HG03432 (cell line): ENCODE measurements at regions not wholly inside any gene's neighbourhood (a gene's known extent, or its start where the extent isn't known, plus 50 kb on each side); places are given as distances from the start of the nearest gene placed in this dataset.

ENCODE experiments used
- ATAC-seq: cut with Tn5 transposase; IDR thresholded peaks from one replicate; pipeline ENCODE4 v1.9.1; 2021; ENCODE audit warnings: mild to moderate bottlenecking, moderate library complexity; ENCODE audit not compliant: unreplicated experiment

DNA sequence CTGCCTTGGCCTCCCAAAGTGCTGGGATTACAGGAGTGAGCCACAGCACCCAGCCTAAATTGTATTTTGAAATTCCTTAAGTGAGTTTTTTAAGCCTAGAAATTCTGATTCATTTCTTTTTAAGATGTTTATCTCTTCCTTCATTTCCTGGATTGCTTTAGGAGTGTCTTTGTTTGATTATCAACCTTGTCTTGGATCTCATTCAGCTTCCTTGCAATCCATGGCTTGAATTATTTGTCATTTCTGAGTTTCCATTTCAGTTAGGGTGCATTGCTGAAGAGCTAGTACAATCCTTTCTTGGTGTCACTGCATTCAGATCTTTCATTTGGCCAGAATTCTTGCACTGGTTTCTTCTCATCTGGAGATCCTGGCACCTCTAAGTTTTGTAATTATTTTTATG is 606.4 kb upstream of the ZNF804A start:
- no peak for ATAC-seq

DNA sequence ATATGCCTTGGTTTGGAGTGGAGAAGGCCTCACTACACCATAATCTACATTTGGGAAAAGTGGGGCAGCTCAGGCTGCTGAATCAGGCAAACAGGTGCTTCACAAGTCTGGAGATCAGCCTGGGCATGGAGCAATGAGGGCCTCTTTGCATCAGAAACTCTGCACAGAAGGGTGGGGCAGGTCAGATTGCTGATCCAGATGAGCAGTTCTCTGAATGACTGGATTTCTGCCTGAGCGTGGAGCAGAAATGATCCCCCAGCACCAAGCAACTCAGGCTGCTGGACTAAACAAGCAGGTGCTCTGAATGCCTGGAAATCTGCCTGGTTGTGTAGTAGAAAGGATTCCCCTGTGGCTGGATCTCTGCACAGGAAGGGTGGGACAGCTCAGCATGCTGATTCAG is 605.3 kb upstream of the ZNF804A start:
- peak; percentile 78 for ATAC-seq

DNA sequence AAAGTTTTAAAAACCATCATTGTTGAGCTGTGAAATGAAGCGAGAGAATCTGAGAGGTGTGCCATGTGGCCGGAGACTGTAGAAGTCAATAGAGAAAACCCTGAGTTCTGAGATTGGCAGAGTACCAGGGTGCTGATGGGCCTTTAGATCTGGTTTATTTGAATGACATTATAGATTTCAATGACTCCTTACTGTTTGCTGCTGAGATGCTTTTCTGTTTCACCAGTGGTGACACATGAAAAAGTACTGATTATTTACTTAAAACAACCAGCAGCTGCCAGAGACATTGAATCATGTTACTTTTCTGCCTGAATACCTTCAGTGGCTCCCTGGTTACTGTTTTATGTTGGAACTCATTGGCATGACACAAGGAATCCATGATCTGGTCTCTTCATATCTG is 602.7 kb upstream of the ZNF804A start:
- no peak for ATAC-seq

DNA sequence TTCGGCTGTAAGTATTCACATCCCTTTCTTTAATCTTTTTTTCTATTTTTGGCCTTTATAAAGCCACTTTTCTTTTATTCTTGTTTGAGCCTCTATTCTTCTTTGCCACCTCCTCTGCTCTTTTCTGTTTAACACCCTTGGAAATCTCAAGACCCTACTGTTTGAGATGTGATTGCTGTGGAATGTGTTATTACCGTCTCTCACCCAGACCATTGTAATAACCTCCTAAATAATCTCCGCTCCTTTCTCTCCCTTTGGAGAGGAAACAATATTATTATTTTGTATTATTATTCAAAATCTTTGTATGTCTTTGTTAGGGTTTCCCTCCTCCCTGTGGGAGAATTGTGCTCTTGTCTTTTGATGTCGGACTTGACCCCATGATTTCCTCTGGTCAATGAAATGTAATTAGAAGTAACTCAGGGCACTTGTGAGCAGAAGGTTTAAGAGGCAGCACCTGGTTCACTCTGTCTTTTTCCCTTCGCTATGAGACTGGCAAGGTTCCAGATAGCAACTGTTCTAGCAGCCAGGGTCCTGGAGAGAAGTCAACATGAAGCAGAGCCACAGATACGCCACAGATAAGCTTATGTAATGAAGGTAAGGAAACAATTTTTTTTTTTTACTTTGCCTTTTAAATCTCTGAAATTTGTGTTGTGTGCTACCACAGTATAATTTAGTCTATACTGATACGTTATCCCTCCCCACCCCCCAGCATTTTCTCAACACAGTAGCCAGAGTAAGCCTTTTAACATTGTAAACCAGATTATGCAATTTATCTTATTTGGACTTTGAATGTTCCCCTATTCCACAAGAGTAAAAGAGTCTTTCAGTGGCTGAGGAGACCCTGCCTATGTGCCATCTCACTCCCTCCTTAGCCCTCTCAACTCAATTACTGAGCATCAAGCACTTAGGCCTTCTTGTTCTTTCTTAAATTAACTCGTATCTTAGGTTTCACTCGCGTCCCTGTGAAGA is 601.2 kb upstream of the ZNF804A start:
- ATAC-seq: no peak

DNA sequence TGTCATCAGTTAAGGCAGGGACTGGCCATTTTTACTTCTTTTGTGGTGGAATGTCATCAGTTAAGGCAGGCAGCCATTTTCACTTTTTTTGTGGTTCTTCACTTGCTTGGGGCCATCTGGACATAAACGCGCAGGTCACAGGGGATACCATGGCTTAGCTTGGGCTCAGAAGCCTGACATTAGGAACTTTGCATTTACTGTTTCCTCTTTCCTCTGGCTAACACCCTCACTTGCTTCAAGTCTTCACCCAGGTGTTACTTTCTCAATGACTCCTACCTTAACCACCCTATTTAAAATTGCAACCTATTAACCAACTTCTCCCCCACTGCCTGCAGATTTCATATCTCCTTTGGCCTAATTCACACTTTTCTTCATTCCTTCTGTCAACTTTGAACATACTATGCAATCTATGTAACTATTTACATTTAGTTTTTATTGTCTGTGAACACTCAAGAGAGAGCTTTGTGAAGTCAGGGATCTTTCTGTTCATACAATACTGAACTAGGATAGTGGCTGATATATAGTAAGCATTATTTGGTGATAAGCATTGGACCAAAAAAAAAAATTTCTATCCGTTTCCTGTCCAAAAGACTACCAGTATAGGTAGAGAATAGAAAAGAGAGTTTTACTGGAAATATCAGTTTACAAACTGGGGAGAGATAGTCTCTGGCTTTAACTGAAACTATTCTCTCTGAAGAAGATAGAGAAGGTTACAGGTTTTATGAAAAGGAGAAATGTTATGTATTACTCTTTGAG is 600.1 kb upstream of the ZNF804A start:
- ATAC-seq: peak; percentile 89

DNA sequence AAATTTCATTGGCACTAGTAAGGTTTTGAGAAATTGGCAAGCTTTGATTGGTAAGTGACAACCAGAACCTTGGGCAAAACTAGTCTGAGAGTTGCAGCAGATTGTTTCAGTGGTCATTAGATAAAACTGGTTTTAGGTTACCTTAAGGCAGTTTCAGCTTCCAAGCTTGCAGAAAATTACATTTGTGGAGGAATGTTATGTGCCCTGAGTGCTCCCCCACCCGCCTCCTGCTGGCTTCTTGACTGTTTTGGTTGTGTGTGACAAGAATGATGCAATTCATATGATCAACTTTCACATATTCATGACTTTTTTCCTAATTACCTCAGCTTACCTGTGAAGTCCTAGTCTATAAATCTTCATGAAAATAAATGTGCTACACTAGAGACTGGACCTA is 599.5 kb upstream of the ZNF804A start:
- peak; percentile 18 for ATAC-seq

DNA sequence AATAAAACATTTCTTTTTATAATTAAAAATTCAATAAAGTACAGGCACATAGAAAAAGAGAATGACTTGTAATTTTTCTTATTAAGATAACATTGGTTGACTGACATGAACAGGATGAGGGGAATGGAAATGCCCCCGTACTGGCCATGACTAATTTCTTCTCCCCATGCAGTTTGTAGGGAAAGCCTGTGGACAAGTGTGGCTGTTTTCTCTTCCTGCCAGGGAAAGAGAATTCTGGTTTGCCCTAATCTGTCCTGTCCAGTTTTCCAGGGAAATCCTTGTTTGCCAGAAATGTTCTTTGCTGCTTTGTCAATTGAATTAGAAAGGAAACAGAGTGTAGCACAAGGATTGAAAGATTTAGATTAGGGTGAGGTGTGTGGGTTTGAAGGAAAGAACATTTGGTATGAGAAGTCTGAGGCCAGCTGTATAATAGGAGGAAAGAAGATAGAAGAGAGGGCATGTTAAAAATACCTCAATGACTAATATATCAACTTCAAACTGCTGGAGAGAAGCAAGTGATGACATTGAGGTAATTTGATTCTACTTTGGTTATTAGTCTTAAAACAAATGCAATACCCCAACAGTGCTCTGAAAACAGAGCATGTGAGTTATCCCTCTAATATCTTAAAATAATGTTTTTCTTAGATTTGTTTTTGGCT is 593.9 kb upstream of the ZNF804A start:
- ATAC-seq: peak; percentile 95

DNA sequence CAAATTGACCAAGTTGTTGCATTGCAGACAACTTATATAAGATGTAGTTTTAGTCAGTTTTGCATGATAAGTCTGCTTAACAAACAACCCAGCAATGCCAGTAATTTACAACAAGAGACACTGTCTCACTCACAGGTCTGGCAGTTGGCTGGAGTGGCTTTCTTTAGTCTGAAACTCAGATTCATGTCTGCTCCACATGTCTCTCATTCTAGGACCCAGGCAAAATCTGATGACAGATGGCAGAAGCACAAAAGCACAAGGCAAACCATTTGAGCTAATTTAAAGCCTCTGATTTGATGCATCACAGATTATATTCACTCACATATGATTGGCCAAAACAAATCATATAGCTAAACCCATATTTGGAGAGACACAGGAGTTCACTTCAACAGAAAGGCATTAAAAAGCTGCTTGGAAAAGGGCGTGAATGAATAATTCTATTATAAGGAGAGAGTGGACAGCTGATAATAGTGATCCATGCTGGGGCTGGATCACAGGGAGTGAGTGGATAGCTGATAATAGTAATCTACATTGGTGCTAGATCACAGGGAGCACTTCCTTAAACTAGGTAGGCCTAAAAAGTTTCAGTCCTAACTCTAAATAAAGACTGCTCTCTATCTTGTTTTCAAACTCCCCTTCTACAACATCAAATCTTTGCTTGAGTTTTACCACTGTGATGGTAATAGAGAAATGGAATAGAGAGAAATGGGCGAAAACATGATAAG is 593.2 kb upstream of the ZNF804A start:
- peak; percentile 64 for ATAC-seq

DNA sequence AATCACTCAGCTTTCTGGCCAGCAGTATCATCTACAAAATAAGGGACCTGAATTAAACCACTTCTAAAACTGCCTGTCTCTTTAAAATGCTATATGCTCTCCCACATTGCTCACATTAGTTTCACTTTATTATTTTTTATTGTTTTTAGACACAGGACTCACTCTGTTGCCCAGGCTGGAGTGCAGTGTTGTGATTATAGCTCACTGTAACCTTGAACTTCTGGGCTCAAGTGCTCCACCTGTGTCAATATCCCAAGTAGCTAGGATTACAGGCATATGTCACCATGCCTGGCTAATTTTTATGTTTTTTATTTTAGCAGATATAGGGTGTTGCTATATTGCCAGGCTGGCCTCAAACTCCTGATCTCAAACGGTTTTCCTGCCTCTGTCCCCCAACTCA is 591.3 kb upstream of the ZNF804A start:
- ATAC-seq: no peak

DNA sequence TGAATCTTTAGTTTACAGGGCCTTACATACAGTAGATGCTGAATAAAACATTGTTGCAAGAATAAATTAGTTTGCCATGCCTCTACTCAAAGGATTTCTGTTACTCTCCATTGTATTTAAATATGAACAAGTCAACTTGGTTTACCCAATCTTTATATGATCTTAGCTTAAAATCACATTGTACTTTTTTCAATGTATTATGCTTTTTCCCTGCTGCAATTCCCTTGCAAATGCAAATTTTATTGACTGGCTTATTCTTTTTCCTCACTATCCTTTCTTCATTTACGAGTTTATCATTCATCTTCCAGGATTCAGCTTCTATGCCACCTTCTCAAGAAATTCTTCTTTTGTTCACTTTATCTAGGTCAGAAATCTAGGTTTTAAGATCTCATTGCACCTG is 571.4 kb upstream of the ZNF804A start:
- ATAC-seq: no peak

DNA sequence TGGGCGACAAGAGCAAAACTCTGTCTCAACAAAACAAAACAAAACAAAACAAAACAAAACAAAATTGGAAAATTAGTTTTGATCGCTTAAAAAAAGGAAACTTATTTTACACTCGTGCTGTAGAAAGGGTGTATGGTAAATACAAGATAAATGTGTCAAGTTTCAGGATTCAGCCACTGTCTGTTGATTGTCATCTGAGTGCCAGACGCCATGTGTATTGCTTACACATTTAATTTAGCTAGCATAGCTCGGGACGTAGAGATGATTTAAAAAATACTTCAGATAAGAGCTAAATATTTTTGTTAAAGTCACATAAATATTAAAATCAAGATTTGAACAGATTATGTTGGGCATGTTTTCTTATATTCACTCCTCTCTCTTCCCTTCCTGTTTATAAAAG is 568.1 kb upstream of the ZNF804A start:
- ATAC-seq: no peak

DNA sequence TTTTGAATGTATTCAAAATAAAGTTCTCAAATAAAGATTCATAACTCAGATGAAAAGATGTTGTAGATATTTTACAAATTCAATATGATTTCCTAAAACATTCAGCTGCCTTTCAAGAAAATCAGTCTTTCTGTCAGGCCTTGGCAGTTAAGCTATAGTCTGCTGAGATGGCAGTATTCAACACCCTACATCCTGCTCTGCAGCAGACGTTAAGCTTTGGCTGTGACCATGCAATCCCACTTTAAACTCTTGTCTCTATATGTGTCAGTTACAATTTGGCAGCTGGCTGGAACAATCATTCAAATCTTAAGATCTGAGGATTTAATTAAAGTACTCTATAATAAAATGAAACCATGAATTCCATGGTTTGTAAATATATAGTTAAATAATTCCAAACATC is 567.3 kb upstream of the ZNF804A start:
- ATAC-seq: no peak

DNA sequence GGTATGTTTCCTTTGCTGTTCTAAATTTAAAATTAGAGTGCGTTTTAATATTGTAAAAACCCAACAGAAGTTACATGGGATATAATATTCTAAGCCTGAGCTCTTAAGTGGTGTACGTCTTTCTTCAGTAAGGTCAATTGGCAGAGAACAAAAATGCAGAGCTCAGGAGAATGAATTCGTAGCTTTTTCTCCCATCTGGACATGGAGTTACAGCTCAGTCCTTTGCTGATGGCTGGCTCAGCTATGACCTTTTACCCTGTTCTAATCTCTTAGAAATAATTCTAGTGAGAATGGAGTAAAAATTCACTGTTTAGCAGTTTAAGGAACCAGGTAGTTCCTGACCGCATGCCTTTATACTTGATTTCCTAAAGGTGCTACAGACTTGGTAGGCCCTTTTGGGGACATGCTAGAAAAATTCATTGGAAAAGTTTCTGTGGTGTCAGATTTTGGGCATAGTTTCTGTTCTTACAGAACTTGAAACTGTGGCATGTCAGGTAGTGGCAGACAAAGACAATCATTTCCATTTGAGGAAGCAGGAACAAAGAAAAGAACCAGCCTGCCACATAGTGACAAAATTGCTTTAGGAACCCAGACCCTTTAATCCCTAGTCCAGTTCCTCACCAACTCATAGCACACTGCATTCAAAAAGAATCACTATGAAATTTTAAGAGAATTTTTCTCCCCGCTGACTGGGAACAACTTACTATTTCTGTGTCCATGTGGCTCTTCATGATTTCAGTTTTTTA is 566.8 kb upstream of the ZNF804A start:
- peak; percentile 72 for ATAC-seq

DNA sequence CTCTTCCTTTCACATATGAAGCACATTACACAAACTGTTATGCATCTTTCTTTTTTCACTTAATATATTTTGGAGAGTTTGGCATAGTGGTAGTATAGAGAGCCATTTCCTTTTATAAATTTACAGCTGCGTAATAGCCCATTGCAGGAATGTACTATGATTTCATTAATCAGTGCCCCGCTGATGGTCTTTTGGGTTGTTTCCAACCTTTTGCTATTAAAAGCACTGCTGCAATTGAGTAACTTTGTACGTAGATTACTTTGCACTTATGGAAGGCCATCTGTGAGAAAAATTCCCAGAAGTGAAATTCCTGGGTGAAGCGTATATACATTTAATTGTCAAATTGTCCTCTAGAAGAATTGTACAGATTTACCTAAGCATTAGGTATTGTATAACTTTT is 565.3 kb upstream of the ZNF804A start:
- ATAC-seq: no peak

DNA sequence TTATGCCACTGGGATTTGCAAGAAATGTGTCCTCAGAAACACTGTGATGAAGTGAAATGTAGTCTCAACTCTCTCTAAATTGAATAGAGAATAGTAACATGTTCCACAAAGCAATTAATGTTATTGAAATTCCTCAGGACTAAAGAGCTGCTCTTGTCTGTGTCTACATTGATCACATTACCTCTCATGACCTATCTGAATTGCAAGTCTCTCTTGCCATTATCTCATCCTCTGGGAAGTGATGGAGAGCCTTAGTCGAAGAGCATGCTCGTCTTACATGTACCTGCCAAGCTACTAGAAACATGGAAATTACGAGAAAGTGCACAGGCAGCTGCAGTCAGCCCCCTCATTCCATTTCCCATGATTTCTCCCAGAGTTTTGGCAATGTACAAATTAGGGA is 561.1 kb upstream of the ZNF804A start:
- ATAC-seq: no peak

DNA sequence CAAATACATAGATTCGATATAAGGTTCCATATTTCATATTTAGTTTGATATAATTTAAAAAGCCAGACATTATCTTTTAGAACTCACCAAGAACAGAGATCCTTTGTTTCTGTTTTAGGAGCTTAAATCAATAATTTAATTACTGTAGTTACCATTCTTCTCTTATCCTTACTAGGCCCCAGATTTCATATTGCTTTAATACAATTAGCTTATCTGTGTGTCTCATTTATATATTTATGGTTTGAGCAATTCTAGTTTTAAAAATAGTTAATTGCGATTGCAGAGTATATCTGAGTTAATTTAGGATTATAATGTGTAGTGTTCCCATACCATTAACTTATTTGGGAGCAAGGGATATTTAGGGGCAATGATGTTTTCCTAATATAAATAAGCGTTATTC is 558.8 kb upstream of the ZNF804A start:
- ATAC-seq: no peak

DNA sequence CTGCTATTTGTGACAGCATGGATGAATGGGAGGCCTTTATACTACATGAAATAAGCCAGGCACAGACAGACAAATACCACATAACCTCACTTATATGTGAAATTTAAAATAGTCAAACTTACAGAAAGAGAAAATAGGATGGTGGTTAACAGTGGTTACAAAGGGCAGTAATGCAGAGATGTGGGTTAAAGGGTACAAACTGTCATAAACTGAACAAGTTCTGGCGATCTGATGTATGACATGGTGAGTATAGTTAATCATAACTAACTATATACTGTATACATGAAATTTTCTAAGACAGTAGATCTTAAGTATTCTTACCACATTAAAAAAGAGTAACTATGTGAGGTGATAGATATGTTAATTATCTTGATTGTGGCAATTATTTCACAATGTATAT is 558.1 kb upstream of the ZNF804A start:
- no peak for ATAC-seq

DNA sequence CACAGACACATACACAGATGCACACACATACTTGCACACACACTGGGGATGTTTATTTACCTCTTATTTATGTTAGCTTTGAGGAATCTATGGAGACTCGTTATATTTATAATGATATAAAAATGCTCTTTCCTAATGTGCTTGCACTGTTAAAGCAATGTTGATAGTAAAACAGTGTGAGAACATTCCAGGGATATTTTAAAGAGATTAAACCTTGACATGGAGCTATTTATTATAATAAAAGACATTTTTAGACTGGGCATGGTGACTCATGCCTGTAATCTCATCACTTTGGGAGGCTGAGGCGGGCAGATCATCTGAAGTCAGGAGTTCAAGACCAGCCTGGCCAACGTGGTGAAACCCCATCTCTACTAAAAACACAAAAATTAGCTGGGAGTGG is 557.3 kb upstream of the ZNF804A start:
- no peak for ATAC-seq

DNA sequence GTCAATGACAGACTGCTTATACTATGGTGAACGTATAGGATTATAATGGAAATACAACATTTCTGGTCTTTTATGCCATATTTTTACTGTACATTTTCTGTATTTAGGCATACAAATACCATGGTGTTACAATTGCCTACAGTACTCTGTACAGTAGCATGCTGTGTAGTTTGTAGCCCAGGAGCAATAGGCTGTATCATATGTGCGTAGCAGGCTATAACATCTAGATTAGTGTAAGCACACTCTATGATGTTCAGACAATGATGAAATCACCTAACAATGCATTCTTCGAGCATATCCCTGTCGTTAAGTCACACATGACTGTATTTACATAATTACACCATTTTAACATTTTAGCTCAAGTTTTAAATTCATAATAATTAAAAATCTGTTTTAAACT is 556.6 kb upstream of the ZNF804A start:
- no peak for ATAC-seq

DNA sequence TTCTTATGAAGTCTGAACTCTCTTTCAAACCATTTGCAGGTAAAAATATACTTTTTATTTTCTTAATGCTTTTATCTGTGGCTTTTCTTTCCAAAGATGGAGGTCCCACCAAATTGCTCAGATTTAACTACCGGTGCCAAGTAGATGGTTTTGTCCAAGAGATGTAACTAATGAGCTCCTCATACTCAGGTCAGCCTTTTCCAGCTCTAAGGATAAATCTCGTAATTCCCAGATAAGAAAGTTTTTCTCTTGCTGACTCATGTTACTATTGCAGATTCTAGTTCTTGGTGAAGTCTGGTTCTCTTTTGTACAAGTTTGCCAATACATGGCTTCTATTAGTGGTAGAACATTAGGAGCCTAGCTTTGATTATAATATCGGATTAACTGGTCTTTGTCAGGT is 550.8 kb upstream of the ZNF804A start:
- ATAC-seq: no peak
